ENCODE measurements at regions not wholly inside any gene's neighbourhood (a gene's known extent, or its start where the extent isn't known, plus 50 kb on each side); places are given as distances from the start of the nearest gene placed in this dataset.
A peak's percentile ranks its signal among the peaks of the same experiment; 100 is the strongest.
"Not testable (repeated sequence)": the region's sequence is repeated elsewhere in the genome, so short reads cannot be mapped to it uniquely, and the experiment has no call there.

GRCh38 chr7:115235075-115235474 is 313.2 kb downstream of the MDFIC start:
- no peak for DNase-seq

- DNase-seq, result no peak
Observed at GRCh38 chr7:115233809-115234208, 311.9 kb downstream of the MDFIC start.

GRCh38 chr7:115232041-115232440 is 310.1 kb downstream of the MDFIC start:
- no peak for DNase-seq

- DNase-seq, result peak; percentile 71
Observed at GRCh38 chr7:115230882-115231571, 309.1 kb downstream of the MDFIC start.

DNA sequence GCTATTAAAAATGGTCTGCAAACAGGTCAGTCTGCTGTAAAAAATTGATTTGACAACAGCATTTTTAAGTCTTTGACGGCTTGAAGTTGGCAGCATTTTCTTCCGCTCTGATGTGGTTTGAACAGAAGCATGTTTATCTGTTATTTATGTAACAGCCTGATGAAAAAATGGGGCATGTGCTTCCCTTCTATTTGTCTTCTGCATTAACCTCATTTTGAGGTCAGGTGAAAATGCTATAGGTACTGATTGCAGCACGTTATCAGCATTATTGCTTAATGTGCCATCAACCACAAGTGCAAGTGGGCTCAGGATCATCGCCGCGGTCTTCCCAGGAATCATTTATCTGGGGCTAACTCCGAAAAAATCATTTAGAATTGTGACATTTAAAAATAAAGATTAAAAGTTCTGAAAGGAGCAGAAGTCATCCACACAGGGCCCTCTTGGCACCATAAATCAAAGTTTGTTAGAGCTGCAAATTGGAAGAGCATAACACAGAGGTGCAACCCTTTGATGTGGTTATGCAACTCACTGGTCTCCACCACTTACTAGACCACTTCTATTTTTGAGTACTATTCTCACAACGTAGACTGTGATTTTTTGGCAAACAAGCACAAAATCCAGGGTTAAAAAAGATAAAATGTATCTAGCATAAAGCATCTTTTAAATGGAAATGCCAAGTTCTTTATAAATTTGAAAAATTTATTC is 307.7 kb downstream of the MDFIC start:
- DNase-seq, result no peak

DNA sequence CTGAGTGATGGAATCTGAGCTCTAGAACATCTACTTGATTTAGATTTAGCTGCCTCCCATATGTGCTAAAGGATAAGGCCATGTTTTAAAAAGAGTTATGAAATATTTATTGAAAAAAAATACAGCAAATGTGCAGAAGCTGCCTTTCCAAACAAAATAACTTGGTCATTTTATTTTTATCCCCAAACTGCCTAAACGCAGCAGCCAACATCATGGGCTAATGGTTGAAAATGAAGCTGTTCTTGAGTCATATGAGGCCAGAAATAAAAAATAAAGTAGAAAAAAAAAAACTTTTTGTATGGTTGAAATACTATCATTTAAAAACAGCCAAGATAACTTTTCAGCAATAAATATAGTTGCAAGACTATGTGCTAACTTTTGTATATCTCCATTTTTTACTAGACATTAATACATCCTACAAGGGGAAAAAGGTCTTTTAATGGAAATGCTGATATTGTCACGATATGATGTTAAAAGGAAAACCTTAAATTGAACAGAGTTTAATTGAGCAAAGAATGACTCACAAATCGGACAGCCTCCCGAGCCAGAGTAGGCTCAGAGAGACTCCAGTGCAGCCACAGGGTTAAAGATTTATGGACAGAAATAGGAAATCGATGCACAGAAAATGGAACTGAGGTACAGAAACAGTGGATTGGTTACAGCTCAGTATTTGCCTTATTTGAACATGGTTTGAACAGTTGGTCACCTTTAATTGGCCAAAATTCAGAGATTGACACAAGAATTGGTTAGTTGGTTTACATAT is 305.8 kb downstream of the MDFIC start:
- DNase-seq, result no peak

GRCh38 chr7:115226410-115226809 is 304.5 kb downstream of the MDFIC start:
- DNase-seq, result no peak

- no peak for DNase-seq
Observed at GRCh38 chr7:115224922-115225321, 303.0 kb downstream of the MDFIC start.

DNA sequence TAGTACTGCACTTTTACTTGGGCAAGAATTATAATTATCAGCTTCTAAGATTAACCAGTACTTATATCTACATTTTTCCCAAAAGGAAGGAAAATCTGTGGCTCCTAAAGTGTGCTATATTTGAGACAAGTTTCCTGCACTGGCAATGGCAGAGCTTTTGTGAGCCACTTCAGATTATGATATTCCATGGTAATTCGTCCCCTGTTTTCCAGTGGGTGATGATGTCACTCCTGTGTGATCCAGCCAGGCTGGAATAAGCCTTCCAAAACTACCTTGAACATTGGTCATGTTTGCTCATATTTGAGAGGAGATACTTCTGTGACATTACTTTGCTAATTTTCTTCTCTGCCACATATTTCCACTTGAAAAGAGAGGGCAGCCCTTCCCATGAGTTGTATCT is 302.1 kb downstream of the MDFIC start:
- no peak for DNase-seq

DNA sequence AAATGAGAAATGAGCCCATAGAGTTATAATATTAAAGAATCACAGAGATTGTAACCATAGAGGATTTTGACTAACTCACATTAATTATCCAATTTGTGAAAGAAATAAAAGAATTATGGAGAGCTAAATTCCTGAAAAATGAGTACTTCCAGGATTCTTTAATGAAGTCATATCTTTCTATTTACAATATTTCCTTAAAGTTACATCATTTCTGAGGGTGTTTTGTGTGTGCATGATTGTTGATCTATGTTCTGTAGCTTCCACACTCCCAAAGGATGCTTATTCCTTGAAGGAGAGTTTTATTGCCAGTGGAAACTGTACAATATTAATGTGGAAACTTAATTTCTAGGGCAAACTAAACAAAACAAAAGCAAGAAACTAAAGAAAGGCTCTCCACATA is 299.6 kb downstream of the MDFIC start:
- no peak for DNase-seq

DNA sequence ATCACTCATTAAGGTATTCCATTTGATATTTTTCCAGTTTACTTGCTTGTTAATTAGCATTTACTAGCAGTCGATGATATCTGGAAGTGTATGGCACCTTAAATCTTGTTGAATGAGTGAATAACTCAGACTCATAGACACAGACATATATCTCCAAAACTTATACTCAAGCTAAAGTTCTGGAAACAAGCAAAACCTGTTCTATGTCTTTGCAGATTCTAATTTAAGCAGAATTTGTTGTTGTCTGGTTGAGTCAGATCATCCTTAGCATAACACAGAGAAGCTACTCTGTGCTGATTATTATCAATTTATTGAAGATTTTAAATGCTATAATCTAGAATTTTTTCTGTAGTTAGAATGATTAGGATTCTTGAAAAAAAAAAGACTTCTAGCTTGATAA is 296.2 kb downstream of the MDFIC start:
- DNase-seq, result no peak

DNA sequence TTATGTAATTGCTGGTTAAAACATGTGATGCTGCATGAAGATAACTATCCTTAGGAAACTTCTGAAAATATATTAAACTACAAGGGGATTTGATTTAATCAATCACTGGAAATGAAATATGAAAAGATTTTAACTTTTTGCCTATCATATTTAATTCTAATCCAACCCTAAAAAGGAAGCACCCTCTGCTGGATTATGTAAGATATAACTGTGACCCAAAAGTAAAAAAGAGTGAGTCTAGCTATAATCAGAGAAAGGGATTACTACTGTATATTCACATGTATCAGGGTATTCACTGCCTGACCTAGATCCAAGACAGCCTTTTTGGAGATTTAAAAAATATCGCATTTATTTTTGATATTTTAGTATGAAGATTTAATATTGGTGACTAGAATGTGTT is 295.5 kb downstream of the MDFIC start:
- no peak for DNase-seq

DNA sequence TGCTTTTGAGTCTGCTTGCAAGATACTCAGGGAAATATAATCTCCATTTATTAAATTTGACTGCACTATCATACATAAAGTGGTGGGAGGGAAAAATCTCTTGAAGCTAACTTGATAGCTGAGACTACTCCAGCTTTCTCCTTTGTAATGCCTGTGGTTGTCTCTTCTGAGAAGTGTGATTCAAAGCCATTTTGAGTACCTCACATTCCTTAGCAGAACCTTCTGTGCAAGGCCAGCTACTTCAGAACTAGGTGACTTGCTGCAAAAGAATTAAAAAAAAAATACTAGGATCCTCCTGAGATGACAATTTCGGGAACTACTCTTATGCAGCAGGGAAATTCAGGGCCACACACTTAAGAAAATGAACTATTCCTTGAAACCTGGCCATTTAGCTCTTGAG is 294.8 kb downstream of the MDFIC start:
- DNase-seq, result no peak

DNA sequence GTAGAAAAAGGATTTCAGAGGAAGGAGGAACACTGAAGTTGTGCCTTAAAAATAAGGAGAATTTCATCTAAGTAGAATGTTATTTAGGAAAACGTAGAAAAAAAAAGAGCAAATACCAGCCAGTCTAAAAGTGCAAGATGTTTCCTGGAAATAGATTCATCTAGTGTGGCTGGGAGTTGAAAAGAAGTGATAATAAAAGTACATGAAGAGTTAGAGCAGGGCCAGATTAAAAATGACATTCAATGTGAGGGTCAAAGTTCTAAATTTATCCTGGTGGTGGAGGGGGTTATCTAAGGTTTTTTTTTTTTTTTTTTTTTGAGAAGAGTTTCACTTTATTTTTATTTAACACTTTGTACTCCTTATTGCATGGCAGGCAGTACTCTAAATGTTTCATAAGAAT is 289.3 kb downstream of the MDFIC start:
- DNase-seq, result no peak

DNA sequence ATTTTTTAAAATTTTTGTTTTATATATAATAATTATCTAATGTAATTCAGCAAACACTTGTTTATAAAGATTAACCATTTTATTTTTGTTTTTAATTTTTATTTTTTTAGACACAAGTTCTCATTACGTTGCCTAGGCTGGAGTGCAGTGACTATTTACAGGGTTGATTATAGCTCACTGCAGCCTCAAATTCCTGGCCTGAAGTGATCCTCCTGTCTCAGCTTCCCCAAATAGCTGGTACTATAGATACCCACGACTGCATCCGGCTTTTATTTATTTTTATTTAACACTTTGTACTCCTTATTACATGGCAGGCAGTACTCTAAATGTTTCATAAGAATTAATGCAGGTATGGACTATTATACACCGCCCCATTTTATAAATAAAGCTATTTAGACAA is 288.7 kb downstream of the MDFIC start:
- no peak for DNase-seq

DNA sequence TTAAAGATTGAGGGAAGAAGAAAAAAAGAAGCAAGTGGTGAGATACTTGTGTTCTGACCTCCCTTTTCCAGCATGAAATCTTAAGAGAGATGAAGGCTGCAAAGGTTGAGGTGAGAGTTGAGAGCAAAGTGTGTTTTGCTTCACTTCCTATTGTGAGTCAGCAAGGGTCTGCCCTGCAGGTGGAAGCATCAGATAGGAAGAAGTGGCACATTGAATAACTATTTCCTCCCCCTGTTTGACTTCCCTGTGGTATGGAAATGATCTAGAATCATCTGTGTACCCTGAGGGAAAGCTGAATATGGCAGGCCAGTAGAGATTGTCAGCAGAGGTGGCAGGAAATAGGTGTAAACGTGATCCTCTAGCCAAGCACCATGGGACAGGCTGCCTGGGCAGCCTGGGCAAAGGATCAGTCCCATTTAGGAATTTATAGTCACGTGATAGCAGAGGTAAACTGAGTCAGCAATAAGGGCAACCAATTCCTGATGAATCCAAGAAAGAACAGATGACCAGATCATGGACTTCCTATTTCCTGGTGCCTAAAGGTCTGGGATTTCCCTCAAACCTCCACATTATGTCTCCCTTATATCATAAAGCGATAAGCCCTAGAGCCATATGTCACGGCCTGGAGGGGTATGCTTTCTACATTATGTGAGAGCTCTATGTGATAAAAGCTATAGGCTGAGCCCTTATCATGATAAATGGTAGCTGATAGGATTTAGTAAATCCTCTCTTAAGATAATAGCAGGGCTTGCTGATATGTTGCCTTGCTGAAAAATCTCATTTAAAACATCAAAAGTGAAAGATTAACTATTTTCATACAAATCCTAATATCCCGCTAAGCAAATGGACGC is 287.0 kb downstream of the MDFIC start:
- no peak for DNase-seq

DNA sequence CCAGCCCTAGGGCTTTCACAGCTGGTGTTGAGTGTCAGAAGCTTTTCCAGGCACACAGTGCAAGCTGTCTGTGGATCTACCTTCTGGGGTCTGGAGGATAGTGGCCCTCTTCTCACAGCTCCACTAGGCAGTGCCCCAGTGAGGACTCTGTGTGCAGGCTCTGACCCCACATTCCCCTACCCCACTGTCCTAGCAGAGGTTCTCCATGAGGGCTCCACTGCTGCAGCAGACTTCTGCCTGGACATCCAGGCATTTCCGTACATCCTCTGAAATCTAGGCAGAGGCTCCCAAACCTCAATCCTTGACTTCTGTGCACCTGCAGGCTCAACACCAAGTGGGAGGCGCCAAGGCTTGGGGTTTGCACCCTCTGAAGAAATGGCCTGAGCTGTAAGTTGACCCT is 284.5 kb downstream of the MDFIC start:
- DNase-seq, result not testable (repeated sequence)

DNA sequence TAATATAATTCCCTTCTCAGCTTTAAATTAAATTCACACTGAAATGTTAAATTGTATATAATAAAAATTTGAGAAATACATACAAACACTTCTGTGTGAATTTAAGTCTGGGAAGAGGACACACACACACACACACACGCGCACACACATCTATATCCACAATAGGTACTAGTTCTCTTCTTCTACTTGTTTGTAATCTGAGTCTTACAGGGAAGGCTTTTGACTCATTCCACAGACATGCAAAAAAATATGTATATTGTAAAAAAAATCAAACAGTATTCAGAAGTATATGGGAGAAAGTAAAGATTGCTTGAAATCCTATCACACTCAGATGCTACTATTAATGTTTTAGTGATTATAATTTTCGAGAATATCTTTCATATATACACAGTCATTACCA is 276.2 kb downstream of the MDFIC start:
- DNase-seq, result no peak

DNA sequence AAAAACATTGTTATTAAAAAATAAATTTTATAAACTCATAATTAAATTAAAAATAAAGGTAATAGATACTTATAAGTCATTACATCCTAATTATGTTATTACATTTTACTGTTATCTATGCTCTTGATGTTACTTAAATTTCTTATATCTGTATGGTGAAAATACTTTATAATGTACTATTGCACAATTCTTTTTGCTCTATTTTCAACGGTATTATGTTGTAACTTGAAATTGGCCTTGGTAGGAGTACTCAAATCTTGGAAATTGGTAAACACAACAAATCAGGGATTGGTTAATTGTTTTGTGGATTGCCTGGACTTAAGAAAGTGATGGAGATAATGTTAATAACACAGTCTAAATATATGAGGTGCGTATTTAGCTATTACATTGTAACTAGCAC is 273.3 kb downstream of the MDFIC start:
- no peak for DNase-seq

GRCh38 chr7:115191526-115191925 is 269.6 kb downstream of the MDFIC start:
- DNase-seq, result no peak

DNA sequence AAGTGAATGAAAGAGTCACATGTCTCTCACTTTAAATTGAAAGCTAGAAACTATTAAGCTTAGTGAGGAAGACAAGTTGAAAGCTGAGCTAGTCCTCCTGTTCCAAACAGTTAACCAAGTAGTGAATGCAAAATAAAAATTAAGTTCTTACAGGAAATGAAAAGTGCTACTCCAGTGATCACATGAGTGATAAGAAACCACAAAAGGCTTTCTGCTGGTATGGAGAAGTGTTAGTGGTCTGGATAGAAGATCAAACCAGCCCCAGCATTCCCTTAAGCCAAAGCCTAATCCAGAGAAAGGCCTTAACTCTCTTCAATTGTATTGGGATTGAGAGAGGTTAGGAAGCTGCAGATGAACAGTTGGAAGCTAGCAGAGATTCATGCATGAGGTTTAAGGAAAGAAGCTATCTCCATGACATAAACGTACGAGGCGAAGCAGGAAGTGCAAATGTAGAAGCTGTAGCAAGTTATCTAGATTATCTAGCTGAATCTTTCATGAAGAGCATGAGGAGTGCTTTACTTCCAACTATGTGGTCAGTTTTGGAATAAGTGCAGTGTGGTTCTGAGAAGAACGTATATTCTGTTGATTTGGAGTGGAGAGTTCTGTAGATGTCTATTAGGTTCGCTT is 261.6 kb downstream of the MDFIC start:
- DNase-seq, result no peak

- DNase-seq, result no peak
Observed at GRCh38 chr7:115178835-115179234, 256.9 kb downstream of the MDFIC start.

GRCh38 chr7:115177823-115178222 is 255.9 kb downstream of the MDFIC start:
- no peak for DNase-seq

All from SHP77 treated with DMSO at 0.1 percent for 48 hours (cell line).